ENCODE measurements at regions not wholly inside any gene's neighbourhood (a gene's known extent, or its start where the extent isn't known, plus 50 kb on each side); places are given as distances from the start of the nearest gene placed in this dataset.

DNA sequence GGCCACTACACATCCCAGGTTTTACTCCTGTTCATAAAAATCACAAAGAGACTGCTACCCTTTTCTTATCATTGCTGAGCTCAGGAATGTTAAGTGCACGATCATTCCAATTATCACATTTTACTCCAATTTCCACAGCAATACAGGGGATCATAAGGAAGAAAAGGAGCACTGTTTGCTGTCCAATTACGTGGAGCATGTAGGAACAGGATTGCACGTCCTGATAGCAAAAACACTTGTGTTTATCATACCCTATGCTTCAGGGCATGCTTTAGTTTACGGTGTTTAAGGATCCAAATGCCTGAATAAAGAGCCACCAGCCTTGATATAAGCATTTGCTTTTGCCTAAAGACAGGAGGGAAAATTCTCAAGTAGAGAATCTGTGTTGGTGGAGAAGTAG lies 155.4 kb upstream of the EGLN3 start:
- TF ChIP-seq, protein P1, sequence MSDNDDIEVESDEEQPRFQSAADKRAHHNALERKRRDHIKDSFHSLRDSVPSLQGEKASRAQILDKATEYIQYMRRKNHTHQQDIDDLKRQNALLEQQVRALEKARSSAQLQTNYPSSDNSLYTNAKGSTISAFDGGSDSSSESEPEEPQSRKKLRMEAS (IDR thresholded peaks at IDR 0.05): no peak
- TF ChIP-seq, protein P2, sequence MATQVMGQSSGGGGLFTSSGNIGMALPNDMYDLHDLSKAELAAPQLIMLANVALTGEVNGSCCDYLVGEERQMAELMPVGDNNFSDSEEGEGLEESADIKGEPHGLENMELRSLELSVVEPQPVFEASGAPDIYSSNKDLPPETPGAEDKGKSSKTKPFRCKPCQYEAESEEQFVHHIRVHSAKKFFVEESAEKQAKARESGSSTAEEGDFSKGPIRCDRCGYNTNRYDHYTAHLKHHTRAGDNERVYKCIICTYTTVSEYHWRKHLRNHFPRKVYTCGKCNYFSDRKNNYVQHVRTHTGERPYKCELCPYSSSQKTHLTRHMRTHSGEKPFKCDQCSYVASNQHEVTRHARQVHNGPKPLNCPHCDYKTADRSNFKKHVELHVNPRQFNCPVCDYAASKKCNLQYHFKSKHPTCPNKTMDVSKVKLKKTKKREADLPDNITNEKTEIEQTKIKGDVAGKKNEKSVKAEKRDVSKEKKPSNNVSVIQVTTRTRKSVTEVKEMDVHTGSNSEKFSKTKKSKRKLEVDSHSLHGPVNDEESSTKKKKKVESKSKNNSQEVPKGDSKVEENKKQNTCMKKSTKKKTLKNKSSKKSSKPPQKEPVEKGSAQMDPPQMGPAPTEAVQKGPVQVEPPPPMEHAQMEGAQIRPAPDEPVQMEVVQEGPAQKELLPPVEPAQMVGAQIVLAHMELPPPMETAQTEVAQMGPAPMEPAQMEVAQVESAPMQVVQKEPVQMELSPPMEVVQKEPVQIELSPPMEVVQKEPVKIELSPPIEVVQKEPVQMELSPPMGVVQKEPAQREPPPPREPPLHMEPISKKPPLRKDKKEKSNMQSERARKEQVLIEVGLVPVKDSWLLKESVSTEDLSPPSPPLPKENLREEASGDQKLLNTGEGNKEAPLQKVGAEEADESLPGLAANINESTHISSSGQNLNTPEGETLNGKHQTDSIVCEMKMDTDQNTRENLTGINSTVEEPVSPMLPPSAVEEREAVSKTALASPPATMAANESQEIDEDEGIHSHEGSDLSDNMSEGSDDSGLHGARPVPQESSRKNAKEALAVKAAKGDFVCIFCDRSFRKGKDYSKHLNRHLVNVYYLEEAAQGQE (IDR thresholded peaks at IDR 0.05; ENCODE audit: low read depth): no peak
- TF ChIP-seq, protein P3, sequence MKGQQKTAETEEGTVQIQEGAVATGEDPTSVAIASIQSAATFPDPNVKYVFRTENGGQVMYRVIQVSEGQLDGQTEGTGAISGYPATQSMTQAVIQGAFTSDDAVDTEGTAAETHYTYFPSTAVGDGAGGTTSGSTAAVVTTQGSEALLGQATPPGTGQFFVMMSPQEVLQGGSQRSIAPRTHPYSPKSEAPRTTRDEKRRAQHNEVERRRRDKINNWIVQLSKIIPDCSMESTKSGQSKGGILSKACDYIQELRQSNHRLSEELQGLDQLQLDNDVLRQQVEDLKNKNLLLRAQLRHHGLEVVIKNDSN (IDR thresholded peaks at IDR 0.05): no peak
- TF ChIP-seq TAF1 (IDR thresholded peaks at IDR 0.05; ENCODE audit: low read depth) (no peak), NFIC (IDR thresholded peaks at IDR 0.05) (no peak)

DNA sequence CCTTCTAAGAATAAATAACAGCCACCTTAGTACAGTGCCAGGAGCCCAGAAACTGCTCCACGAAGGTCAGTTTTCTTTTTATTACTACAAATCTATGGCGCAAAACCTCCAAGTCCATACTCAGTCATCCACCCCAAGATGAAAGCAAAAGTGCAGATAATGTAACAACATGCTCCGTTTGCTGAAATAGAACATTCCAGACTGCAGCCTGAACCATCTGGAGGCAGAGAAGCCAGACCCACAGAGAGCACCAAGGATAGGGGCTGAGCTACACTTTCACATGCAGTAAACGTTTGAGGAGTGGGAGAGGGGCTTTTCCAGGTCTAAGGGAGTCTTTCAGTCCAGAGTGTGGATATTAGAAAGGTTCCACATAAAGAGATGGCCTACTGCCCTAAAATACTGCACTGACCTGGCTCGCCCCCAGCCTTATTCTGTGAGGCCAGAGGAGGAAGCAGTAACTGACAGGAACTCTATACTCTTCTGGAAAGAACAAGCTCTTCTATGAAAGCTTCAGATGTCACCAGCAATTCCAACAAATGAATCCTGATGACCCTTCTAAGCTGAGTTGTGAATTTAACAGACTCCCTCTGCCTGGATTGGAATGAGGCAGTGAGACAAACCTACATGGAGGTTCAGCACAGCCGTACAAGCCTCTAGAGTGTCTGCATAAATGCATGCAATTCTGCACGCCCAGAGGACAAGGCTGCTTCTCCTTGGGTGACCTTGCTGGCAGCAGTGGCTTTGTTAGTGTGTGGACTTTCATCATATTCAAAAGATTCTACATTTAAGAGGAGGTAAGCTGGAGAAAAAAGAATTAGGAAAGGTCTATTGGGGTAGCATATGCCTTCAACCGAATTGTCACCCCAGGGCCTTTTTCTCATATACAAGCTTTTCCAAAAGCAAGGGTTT lies 153.9 kb upstream of the EGLN3 start:
- TF ChIP-seq TCF12 (IDR thresholded peaks at IDR 0.05; ENCODE audit: low read depth): no peak
- TF ChIP-seq EP300 (IDR thresholded peaks at IDR 0.05; ENCODE audit: borderline replicate concordance): no peak
- TF ChIP-seq YY1 (IDR thresholded peaks at IDR 0.05; ENCODE audit: low read depth): no peak

- TF ChIP-seq TAF1 (IDR thresholded peaks at IDR 0.05; ENCODE audit: low read depth) (no peak), FOXM1 (IDR thresholded peaks at IDR 0.05; ENCODE audit: borderline replicate concordance, low read depth) (no peak), RAD21 (IDR thresholded peaks at IDR 0.05; ENCODE audit: low read depth) (no peak), CEBPB (IDR thresholded peaks at IDR 0.05) (no peak), NFIC (IDR thresholded peaks at IDR 0.05) (no peak), YY1 (IDR thresholded peaks at IDR 0.05; ENCODE audit: low read depth) (no peak), TCF12 (IDR thresholded peaks at IDR 0.05; ENCODE audit: low read depth) (no peak), EGR1 (IDR thresholded peaks at IDR 0.05) (no peak), EP300 (IDR thresholded peaks at IDR 0.05; ENCODE audit: borderline replicate concordance) (no peak), CREB1 (IDR thresholded peaks at IDR 0.05; ENCODE audit: low read depth) (no peak), TEAD4 (IDR thresholded peaks at IDR 0.05) (no peak), ZBTB7A (IDR thresholded peaks at IDR 0.05; ENCODE audit: low read depth) (no peak)
- TF ChIP-seq, protein P1 (IDR thresholded peaks at IDR 0.05): no peak
- TF ChIP-seq, protein P3 (IDR thresholded peaks at IDR 0.05): no peak
- TF ChIP-seq, protein P2 (IDR thresholded peaks at IDR 0.05; ENCODE audit: low read depth): no peak
Measured at GRCh38 chr14:34103176-34103575, 152.3 kb upstream of the EGLN3 start.

DNA sequence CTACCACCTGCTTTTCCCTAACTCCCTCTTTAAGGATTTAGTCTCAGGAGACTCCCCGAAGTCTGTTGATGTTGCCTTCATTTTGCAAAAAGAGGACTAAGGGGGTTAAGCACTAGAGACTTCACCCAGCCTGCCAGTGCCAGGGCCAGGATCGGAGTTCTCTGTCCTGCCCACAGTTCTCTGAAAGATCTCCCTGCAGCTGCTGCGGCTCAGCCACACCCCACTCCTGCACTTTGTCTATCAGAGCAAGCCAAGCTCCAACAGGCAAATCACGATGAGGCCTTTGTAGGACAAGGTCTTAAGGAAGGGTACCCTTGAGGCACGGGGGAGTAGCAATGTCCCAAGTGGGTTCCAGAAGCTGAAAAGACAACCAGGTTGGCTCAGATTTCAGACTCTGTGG lies 148.8 kb upstream of the EGLN3 start:
- TF ChIP-seq, protein P1 (IDR thresholded peaks at IDR 0.05): no peak
- TF ChIP-seq NFIC (IDR thresholded peaks at IDR 0.05) (no peak), TEAD4 (IDR thresholded peaks at IDR 0.05) (no peak), ZBTB7A (IDR thresholded peaks at IDR 0.05; ENCODE audit: low read depth) (no peak), EP300 (IDR thresholded peaks at IDR 0.05; ENCODE audit: borderline replicate concordance) (no peak), CEBPB (IDR thresholded peaks at IDR 0.05) (no peak), TCF12 (IDR thresholded peaks at IDR 0.05; ENCODE audit: low read depth) (no peak), CREB1 (IDR thresholded peaks at IDR 0.05; ENCODE audit: low read depth) (no peak), RAD21 (IDR thresholded peaks at IDR 0.05; ENCODE audit: low read depth) (no peak), EGR1 (IDR thresholded peaks at IDR 0.05) (no peak), FOXM1 (IDR thresholded peaks at IDR 0.05; ENCODE audit: borderline replicate concordance, low read depth) (no peak), TAF1 (IDR thresholded peaks at IDR 0.05; ENCODE audit: low read depth) (no peak), YY1 (IDR thresholded peaks at IDR 0.05; ENCODE audit: low read depth) (no peak)
- TF ChIP-seq, protein P2 (IDR thresholded peaks at IDR 0.05; ENCODE audit: low read depth): no peak
- TF ChIP-seq, protein P3 (IDR thresholded peaks at IDR 0.05): no peak
